ENCODE measurements at regions not wholly inside any gene's neighbourhood (a gene's known extent, or its start where the extent isn't known, plus 50 kb on each side); places are given as distances from the start of the nearest gene placed in this dataset.

DNA sequence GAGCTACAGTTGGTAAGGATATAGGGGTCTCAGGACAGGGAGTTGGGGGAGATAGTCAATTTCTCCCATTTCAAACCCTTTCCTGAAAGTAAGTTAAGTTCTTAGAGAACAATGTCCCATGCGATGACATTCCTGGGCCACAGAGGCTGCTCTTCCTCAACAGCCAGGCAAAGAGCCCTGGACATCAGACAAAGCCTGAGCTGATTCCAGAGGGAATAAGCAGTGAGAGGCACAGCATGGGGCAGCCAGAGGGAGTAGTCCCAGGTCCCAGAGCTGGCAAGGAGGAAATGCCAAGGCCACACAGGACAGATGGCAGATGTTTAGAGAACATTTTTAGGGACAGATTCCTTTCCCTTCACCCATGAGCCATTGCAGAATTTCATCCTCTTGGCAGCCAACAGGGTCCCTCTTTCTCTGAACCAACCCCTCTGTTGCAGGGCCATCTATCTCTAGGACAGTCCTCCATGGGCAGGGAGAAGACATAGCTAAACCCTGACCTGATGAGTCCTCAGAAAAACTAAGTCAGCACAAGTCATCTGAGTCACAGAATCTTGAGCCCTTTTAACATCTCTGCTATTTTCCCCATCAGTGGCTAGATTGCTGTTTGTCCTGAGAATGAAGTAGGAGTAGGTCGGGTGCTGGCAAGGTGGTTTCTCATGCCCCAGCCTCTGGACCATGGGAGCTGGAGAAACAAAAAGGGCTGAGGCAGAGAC is 60.3 kb upstream of the CALM2 start:
- peak; percentile 63 for DNase-seq
- Histone ChIP-seq H3K27ac (no peak overlapping the region), H2AFZ (no peak overlapping the region), H3K9ac (no peak overlapping the region), H3K9me2 (ENCODE audit: insufficient read depth) (no peaks in the 10 kb centered on the region; the same call in 1 of the 2 replicates), H3K4me3 (no peak overlapping the region), H3F3A (ENCODE audit: insufficient read depth) (no peaks in the 10 kb centered on the region), H3K79me2 (ENCODE audit: insufficient read depth) (no peaks in the 10 kb centered on the region), H3K4me2 (ENCODE audit: unreplicated experiment) (no peak overlapping the region), H3K27me3 (replicated peaks; ENCODE audit: insufficient read depth) (no peaks in the 10 kb centered on the region), H3K4me1 (ENCODE audit: insufficient read depth) (peaks cover 17% of the 10 kb centered on the region; the same call in 1 of the 2 replicates), H3K9me3 (ENCODE audit: low read depth) (no peaks in the 10 kb centered on the region), H4K20me1 (ENCODE audit: insufficient read depth) (no peaks in the 10 kb centered on the region), H3K36me3 (ENCODE audit: low read depth) (no peaks in the 10 kb centered on the region)
- no peak for TF ChIP-seq EZH2 (IDR thresholded peaks at IDR 0.05; ENCODE audit: insufficient read depth, poor library complexity, severe bottlenecking)
- TF ChIP-seq EZH2phosphoT487 (IDR thresholded peaks at IDR 0.05; ENCODE audit: insufficient read depth, low read depth) = no peak
- WGBS, 2 experiments (ENCODE audit: low coverage in 1 of 2, low lambda C conversion rate in 2 of 2, missing lambda C conversion rate in 2 of 2) = 44 to 52% methylated on average over 2 of the region's 2 CpGs
- in situ Hi-C loops (cut with MboI) = no loop called here

DNA sequence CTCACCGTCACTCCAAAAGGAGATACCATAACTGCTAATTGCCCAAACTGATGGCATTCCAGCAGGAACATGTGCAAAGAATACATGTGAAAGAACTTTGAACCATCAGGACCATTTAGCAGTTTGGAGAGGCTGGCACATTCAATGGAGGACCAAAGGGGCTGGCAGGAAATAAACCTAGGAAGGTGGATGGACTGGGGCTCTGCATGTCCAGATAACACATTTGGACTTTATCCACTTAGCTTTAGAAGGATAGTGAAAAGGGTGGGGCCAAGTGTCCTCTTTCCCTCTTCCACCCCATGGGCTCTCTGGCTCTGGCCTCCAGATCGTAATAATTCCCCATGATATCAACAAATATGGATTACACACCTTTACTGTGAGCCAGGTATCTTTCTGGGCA is 58.8 kb upstream of the CALM2 start:
- no peak overlapping the region for H3K27ac ChIP-seq
- no peaks in the 10 kb centered on the region for H4K20me1 ChIP-seq (ENCODE audit: insufficient read depth)
- no peak overlapping the region for H2AFZ ChIP-seq
- no peaks in the 10 kb centered on the region for H3F3A ChIP-seq (ENCODE audit: insufficient read depth)
- no peaks in the 10 kb centered on the region for H3K9me3 ChIP-seq (ENCODE audit: low read depth)
- in situ Hi-C loops (cut with MboI) = no loop called here
- no peak for TF ChIP-seq EZH2phosphoT487 (IDR thresholded peaks at IDR 0.05; ENCODE audit: insufficient read depth, low read depth)
- no peak for TF ChIP-seq EZH2 (IDR thresholded peaks at IDR 0.05; ENCODE audit: insufficient read depth, poor library complexity, severe bottlenecking)
- H3K4me3 ChIP-seq = no peak overlapping the region
- H3K27me3 ChIP-seq (replicated peaks; ENCODE audit: insufficient read depth) = no peaks in the 10 kb centered on the region
- H3K9me2 ChIP-seq (ENCODE audit: insufficient read depth) = no peaks in the 10 kb centered on the region; the same call in 1 of the 2 replicates
- no peak overlapping the region for H3K4me2 ChIP-seq (ENCODE audit: unreplicated experiment)
- no peaks in the 10 kb centered on the region for H3K36me3 ChIP-seq (ENCODE audit: low read depth)
- peaks cover 17% of the 10 kb centered on the region; the same call in 1 of the 2 replicates for H3K4me1 ChIP-seq (ENCODE audit: insufficient read depth)
- no peaks in the 10 kb centered on the region for H3K79me2 ChIP-seq (ENCODE audit: insufficient read depth)
- no peak overlapping the region for H3K9ac ChIP-seq
- no peak for DNase-seq
- WGBS, 2 experiments (ENCODE audit: low coverage in 1 of 2, low lambda C conversion rate in 2 of 2, missing lambda C conversion rate in 2 of 2) = 97 to 98% methylated on average over 2 of the region's 2 CpGs

DNA sequence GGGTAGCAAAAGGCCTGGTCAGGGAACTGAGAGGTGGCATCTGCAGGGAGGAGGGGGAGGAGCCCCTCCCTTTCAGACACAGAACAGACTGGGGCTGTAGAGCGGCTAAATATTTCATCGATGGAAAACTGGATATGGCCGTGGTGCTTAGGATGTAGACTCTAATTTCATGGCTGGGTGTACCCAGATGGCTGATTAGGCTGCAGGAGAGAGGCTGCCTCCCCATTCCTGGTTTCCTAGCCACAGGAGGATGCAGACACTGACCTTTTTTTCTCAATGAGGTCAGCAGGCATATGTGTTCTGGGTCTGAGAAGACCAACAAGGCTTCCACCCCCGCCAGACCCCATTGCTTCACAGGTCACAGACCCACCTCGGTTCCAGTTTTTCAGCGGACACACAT is 58.1 kb upstream of the CALM2 start:
- no peak overlapping the region for H3K27ac ChIP-seq
- no peaks in the 10 kb centered on the region for H3K27me3 ChIP-seq (replicated peaks; ENCODE audit: insufficient read depth)
- H3K4me2 ChIP-seq (ENCODE audit: unreplicated experiment) = no peak overlapping the region
- H3K4me1 ChIP-seq (ENCODE audit: insufficient read depth) = peaks cover 17% of the 10 kb centered on the region; the same call in 1 of the 2 replicates
- WGBS, 2 experiments (ENCODE audit: low coverage in 1 of 2, low lambda C conversion rate in 2 of 2, missing lambda C conversion rate in 2 of 2) = 76 to 86% methylated on average over 6 of the region's 6 CpGs
- H3F3A ChIP-seq (ENCODE audit: insufficient read depth) = no peaks in the 10 kb centered on the region
- H4K20me1 ChIP-seq (ENCODE audit: insufficient read depth) = no peaks in the 10 kb centered on the region
- no peaks in the 10 kb centered on the region; the same call in 1 of the 2 replicates for H3K9me2 ChIP-seq (ENCODE audit: insufficient read depth)
- DNase-seq = no peak
- no peak overlapping the region for H2AFZ ChIP-seq
- H3K36me3 ChIP-seq (ENCODE audit: low read depth) = no peaks in the 10 kb centered on the region
- H3K9me3 ChIP-seq (ENCODE audit: low read depth) = no peaks in the 10 kb centered on the region
- no peak for TF ChIP-seq EZH2 (IDR thresholded peaks at IDR 0.05; ENCODE audit: insufficient read depth, poor library complexity, severe bottlenecking)
- no peak for TF ChIP-seq EZH2phosphoT487 (IDR thresholded peaks at IDR 0.05; ENCODE audit: insufficient read depth, low read depth)
- H3K4me3 ChIP-seq = no peak overlapping the region
- in situ Hi-C loops (cut with MboI) = no loop called here
- H3K9ac ChIP-seq = no peak overlapping the region
- no peaks in the 10 kb centered on the region for H3K79me2 ChIP-seq (ENCODE audit: insufficient read depth)

DNA sequence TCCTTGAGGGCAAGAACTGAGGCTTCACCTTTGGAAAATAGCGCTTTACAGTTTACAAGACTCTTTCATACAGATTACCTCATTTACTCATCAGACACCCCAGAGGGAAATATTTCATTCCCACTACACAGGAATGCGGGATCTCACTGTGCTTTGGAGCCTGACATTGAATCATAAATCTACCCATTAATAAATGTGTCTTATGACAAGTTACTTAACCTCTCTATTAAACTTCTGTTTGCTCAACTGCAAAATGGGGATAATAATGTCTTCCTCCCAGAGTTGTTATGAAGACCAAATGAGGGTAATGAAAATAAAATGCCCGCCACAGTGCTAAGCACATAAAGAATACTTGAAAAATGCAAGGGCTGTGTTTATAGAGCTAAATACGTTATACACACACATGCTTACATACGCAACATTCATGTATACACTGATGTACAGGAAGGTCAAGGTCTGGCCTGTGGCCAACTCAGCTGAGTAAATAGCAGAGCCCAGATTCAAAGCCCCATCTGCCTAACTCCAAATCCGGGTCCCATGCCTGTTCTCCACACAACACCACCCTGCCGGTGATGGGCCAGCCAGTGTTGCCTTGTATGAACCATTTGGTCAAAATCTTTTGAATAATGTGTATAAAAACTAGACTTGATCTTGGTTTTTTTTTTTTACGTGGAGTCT is 56.6 kb upstream of the CALM2 start:
- Histone ChIP-seq H3K27ac (no peak overlapping the region), H3K9me2 (ENCODE audit: insufficient read depth) (no peaks in the 10 kb centered on the region; the same call in 1 of the 2 replicates), H3F3A (ENCODE audit: insufficient read depth) (no peaks in the 10 kb centered on the region), H3K9me3 (ENCODE audit: low read depth) (no peaks in the 10 kb centered on the region), H3K9ac (no peak overlapping the region), H3K4me3 (no peak overlapping the region), H2AFZ (no peak overlapping the region), H3K4me2 (ENCODE audit: unreplicated experiment) (no peak overlapping the region), H3K4me1 (ENCODE audit: insufficient read depth) (peaks cover 17% of the 10 kb centered on the region; the same call in 1 of the 2 replicates), H3K79me2 (ENCODE audit: insufficient read depth) (no peaks in the 10 kb centered on the region), H4K20me1 (ENCODE audit: insufficient read depth) (no peaks in the 10 kb centered on the region), H3K27me3 (replicated peaks; ENCODE audit: insufficient read depth) (no peaks in the 10 kb centered on the region), H3K36me3 (ENCODE audit: low read depth) (no peaks in the 10 kb centered on the region)
- in situ Hi-C loops (cut with MboI) = no loop called here
- DNase-seq = no peak
- 89 to 91% methylated on average over 8 of the region's 8 CpGs for WGBS, 2 experiments (ENCODE audit: low coverage in 1 of 2, low lambda C conversion rate in 2 of 2, missing lambda C conversion rate in 2 of 2)
- TF ChIP-seq EZH2 (IDR thresholded peaks at IDR 0.05; ENCODE audit: insufficient read depth, poor library complexity, severe bottlenecking) = no peak
- TF ChIP-seq EZH2phosphoT487 (IDR thresholded peaks at IDR 0.05; ENCODE audit: insufficient read depth, low read depth) = no peak
